CD4-positive, alpha-beta T cell treated with Interferon alpha-2 for 1 hour (primary cell): ENCODE measurements at regions not wholly inside any gene's neighbourhood (a gene's known extent, or its start where the extent isn't known, plus 50 kb on each side); places are given as distances from the start of the nearest gene placed in this dataset.
A peak's percentile ranks its signal among the peaks of the same experiment; 100 is the strongest.

ENCODE experiments used
- DNase-seq, 2 donors: peaks; one replicate each; pipeline ENCODE4 v3.0.0-alpha.2; 2020 to 2022

- no peak for DNase-seq
Measured at GRCh38 chr7:31398815-31399214, 58.3 kb upstream of the NEUROD6 start.

- no peak for DNase-seq
Measured at GRCh38 chr7:31407178-31407676, 66.7 kb upstream of the NEUROD6 start.

- no peak for DNase-seq
Measured at GRCh38 chr7:31408140-31408729, 67.7 kb upstream of the NEUROD6 start.

GRCh38 chr7:31410265-31410664, 69.7 kb upstream of the NEUROD6 start:
- DNase-seq: no peak

GRCh38 chr7:31411416-31411815, 70.9 kb upstream of the NEUROD6 start:
- no peak for DNase-seq

- no peak for DNase-seq
Measured at GRCh38 chr7:31413766-31414165, 73.2 kb upstream of the NEUROD6 start.

GRCh38 chr7:31416381-31416870, 75.9 kb upstream of the NEUROD6 start:
- DNase-seq: no peak

- DNase-seq: no peak
Measured at GRCh38 chr7:31418928-31419327, 78.4 kb upstream of the NEUROD6 start.

- DNase-seq: no peak
Measured at GRCh38 chr7:31419505-31420055, 79.1 kb upstream of the NEUROD6 start.

- no peak for DNase-seq
Measured at GRCh38 chr7:31420948-31421347, 80.4 kb upstream of the NEUROD6 start.

GRCh38 chr7:31421607-31422006, 81.1 kb upstream of the NEUROD6 start:
- DNase-seq: no peak

GRCh38 chr7:31423994-31424393, 83.5 kb upstream of the NEUROD6 start:
- no peak for DNase-seq

- no peak for DNase-seq
Measured at GRCh38 chr7:31432176-31432575, 81.7 kb upstream of the ITPRID1 start.

GRCh38 chr7:31432836-31433340, 81.0 kb upstream of the ITPRID1 start:
- no peak for DNase-seq

GRCh38 chr7:31437250-31437865, 76.5 kb upstream of the ITPRID1 start:
- DNase-seq: no peak

- no peak for DNase-seq
Measured at GRCh38 chr7:31439165-31439564, 74.7 kb upstream of the ITPRID1 start.

- no peak for DNase-seq
Measured at GRCh38 chr7:31440511-31440910, 73.4 kb upstream of the ITPRID1 start.

GRCh38 chr7:31442626-31443025, 71.3 kb upstream of the ITPRID1 start:
- DNase-seq: no peak

- peak in 1 of 2 donors; percentile 10 for DNase-seq
Measured at GRCh38 chr7:31443457-31443856, 70.4 kb upstream of the ITPRID1 start.

GRCh38 chr7:31444196-31444595, 69.7 kb upstream of the ITPRID1 start:
- DNase-seq: no peak

GRCh38 chr7:31445686-31446355, 68.1 kb upstream of the ITPRID1 start:
- DNase-seq: no peak

GRCh38 chr7:31448649-31449048, 65.2 kb upstream of the ITPRID1 start:
- no peak for DNase-seq

GRCh38 chr7:31455844-31456243, 58.0 kb upstream of the ITPRID1 start:
- DNase-seq: no peak
